Activated CD4-positive, alpha-beta T cell treated with anti-CD3 and anti-CD28 coated beads for 36 hours (primary cell): ENCODE measurements at regions not wholly inside any gene's neighbourhood (a gene's known extent, or its start where the extent isn't known, plus 50 kb on each side); places are given as distances from the start of the nearest gene placed in this dataset.

Experiments used
- ATAC-seq: fragments of 200-7000 bp; cut with Tn5 transposase; one replicate; pipeline ENCODE4 v1.10.0; 2021; ENCODE audit warnings: mild to moderate bottlenecking, moderate library complexity
- CTCF ChIA-PET: fragments of 350-600 bp; sonication (Branson Sonifier 250); formaldehyde crosslinking; loops from one replicate; lab custom pipeline; 2021; ENCODE audit warnings: antibody characterized with exemption; lab: Charles Lee
- POLR2A ChIA-PET: fragments of 350-600 bp; sonication (Branson Sonifier 250); formaldehyde crosslinking; loops from one replicate; lab custom pipeline; 2021; ENCODE audit warnings: antibody characterized with exemption, inconsistent platforms; lab: Charles Lee
- DNase-seq: peaks from one replicate; pipeline ENCODE4 v3.0.0-alpha.2; 2020
- H3K27ac Mint-ChIP-seq: one replicate; pipeline ENCODE4 v1.8.0; 2021; ENCODE audit warnings: mixed read lengths
- H3K27me3 Mint-ChIP-seq: one replicate; pipeline ENCODE4 v1.8.0; 2021; ENCODE audit warnings: mixed read lengths
- H3K36me3 Mint-ChIP-seq: one replicate; pipeline ENCODE4 v1.8.0; 2021; ENCODE audit warnings: low read depth, mixed read lengths
- H3K4me1 Mint-ChIP-seq: one replicate; pipeline ENCODE4 v1.8.0; 2021; ENCODE audit warnings: mixed read lengths
- H3K4me3 Mint-ChIP-seq: one replicate; pipeline ENCODE4 v1.8.0; 2021; ENCODE audit warnings: mild to moderate bottlenecking, moderate library complexity, mixed read lengths
- H3K9me3 Mint-ChIP-seq: one replicate; pipeline ENCODE4 v1.8.0; 2021; ENCODE audit warnings: low read depth, mixed read lengths
- intact Hi-C, 2 experiments: fragments of 100-400 bp; cut with DNase I in 1 of 2; cut with micrococcal nuclease in 1 of 2; formaldehyde crosslinking; loops; one replicate each; pipeline versions ENCODE4 v1.14.2 to v1.15.1; 2022 to 2024; cut with DNase I, micrococcal nuclease

DNA sequence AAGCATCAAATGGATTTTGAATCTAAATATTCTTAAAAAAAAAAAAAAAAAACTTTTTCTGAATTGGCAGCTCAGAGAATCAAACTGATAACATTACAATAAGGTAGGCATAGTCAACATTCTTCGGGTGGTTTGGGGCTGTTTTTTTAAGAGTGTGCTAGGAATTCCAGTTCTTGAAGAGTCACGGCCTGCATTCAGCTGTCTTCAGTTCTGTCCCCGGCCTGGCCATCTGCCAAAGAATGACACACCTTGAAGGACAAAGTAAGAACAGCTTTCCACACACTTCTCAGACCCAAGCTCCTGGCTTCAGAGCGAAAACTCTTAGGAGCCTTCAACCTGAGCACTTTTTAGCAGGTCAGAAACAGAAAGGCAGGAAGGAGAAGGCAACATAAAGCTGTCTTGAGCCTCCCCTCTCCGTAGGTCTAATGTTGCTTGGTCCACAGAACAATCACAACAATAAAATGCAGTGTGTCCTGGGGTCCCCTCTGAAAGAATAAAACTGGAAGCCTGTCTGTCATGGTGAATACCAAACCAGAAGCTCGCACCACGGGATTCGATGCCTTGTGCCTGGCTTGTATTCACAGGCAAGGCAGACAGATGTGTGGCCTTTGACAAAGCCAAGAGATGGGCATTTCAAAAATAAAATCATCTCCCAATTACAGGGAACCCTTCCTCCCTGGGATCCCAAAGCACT lies 524.4 kb upstream of the ZFHX3 start:
- peaks cover 5% of the 10 kb centered on the region for H3K27me3 Mint-ChIP-seq
- H3K4me3 Mint-ChIP-seq = no peak overlapping the region
- ATAC-seq (no peak), DNase-seq (no peak)
- no peaks in the 10 kb centered on the region for H3K36me3 Mint-ChIP-seq
- no peak overlapping the region for H3K27ac Mint-ChIP-seq
- intact Hi-C loops = no loop called here
- peaks cover 3% of the 10 kb centered on the region for H3K9me3 Mint-ChIP-seq
- POLR2A ChIA-PET = no interaction called here
- CTCF ChIA-PET = no interaction called here
- H3K4me1 Mint-ChIP-seq = no peaks in the 10 kb centered on the region

DNA sequence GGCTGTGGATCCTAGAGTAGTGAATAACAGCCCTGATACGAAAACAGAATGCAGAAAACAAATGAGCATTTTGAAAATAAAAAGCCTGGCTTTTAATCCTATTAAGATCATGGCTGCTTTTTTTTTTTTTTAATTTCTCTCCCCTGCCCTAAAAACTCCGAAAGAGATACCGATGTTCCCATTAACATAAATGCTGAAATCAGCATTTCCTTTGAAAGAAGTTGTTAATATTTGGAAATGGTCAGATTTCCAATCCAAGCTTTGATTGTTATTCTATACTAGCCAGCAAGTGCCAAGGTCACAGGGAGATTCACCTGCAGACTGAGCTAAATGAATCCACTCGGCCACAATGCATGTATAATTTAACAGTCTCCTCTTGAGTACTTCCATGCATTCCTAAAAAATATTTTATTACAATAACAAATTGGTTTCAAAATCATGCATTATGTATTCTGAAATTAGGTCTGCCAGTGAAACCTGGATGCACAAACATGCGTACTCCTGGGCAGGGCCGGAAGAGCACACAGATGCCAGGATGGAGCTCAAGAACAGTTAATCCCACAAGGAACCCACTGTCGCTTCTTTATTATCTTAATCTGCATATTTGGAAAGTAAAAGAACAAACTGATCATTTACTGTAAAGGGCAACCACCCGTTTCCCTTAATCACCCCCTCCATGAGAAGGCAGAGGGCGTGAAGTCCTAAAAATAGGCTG lies 521.5 kb upstream of the ZFHX3 start:
- H3K27ac Mint-ChIP-seq = no peak overlapping the region
- H3K9me3 Mint-ChIP-seq = peaks cover 3% of the 10 kb centered on the region
- H3K36me3 Mint-ChIP-seq = no peaks in the 10 kb centered on the region
- POLR2A ChIA-PET = no interaction called here
- intact Hi-C loops = no loop called here
- no peak for ATAC-seq
- peaks cover 4% of the 10 kb centered on the region for H3K27me3 Mint-ChIP-seq
- H3K4me1 Mint-ChIP-seq = no peaks in the 10 kb centered on the region
- no peak overlapping the region for H3K4me3 Mint-ChIP-seq
- DNase-seq = no peak
- CTCF ChIA-PET = no interaction called here

GRCh38 chr16:73568769-73569168 lies 520.8 kb upstream of the ZFHX3 start:
- intact Hi-C loops = no loop called here
- Mint-ChIP-seq H3K9me3 (peaks cover 3% of the 10 kb centered on the region), H3K4me3 (no peak overlapping the region), H3K36me3 (no peaks in the 10 kb centered on the region), H3K27me3 (peaks cover 7% of the 10 kb centered on the region), H3K4me1 (no peaks in the 10 kb centered on the region), H3K27ac (no peak overlapping the region)
- ATAC-seq (no peak), DNase-seq (no peak)
- ChIA-PET POLR2A (no interaction called here), CTCF (no interaction called here)

DNA sequence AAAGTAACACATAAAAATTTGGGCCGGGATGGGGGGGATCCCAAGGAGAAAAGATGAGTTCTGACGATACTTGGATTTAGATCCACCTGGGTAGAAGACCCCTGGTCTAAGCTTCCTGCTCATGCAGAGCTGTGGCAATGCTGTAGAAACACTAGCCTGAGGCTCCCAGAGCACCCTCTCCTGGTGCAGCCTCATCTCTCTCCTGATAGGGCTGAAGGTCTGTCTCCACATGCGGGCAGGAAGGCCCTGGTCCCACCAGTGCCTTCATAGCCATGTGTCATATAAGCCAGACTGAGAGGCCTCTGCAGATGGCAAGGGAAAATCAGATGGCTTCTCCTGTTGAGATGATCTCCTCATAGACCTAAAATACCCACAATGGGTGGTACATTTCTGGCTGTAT lies 518.0 kb upstream of the ZFHX3 start:
- H3K36me3 Mint-ChIP-seq = no peaks in the 10 kb centered on the region
- ATAC-seq = no peak
- POLR2A ChIA-PET = no interaction called here

GRCh38 chr16:73565263-73565662 lies 517.3 kb upstream of the ZFHX3 start:
- POLR2A ChIA-PET = no interaction called here
- no peak overlapping the region for H3K27ac Mint-ChIP-seq
- no peaks in the 10 kb centered on the region for H3K36me3 Mint-ChIP-seq
- intact Hi-C loops = no loop called here
- H3K27me3 Mint-ChIP-seq = peaks cover 7% of the 10 kb centered on the region
- CTCF ChIA-PET = no interaction called here
- no peak for DNase-seq
- peaks cover 3% of the 10 kb centered on the region for H3K9me3 Mint-ChIP-seq
- no peak overlapping the region for H3K4me3 Mint-ChIP-seq
- ATAC-seq = no peak
- H3K4me1 Mint-ChIP-seq = no peaks in the 10 kb centered on the region

More for the DNA sequence above, 518.0 kb upstream of the ZFHX3 start:
- Mint-ChIP-seq H3K4me3 (no peak overlapping the region), H3K4me1 (no peaks in the 10 kb centered on the region), H3K27me3 (peaks cover 7% of the 10 kb centered on the region), H3K9me3 (peaks cover 3% of the 10 kb centered on the region), H3K27ac (no peak overlapping the region)
- intact Hi-C loops = no loop called here
- CTCF ChIA-PET = interaction anchor here (0.6 kb wide), 1 partner anchor 636 kb away, joined by 3 read pairs; no protein-coding TSS in a partner anchor
- DNase-seq = no peak

DNA sequence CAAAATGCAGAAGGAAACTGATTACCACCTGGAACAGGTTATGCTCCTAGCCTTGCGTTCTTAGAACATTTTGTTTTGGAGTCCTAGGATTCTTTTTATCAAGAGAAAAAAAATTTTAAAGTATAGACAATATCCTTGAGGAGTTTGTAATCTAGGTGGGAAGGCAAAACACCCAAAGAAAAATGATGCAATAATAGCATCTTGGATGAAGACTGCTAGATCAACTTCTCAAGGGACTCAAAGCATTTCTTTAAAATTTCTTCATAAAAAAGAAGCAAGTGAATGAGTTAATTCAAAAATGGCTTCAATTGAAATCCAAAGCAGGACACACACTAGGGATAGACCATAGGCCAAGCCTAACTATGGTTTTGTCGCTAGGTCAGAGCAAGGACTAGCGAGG lies 515.8 kb upstream of the ZFHX3 start:
- ATAC-seq = no peak
- Mint-ChIP-seq H3K36me3 (no peaks in the 10 kb centered on the region), H3K27ac (no peak overlapping the region), H3K27me3 (peaks cover 7% of the 10 kb centered on the region), H3K4me1 (no peaks in the 10 kb centered on the region), H3K4me3 (no peak overlapping the region), H3K9me3 (peaks cover 3% of the 10 kb centered on the region)
- no peak for DNase-seq
- intact Hi-C loops = no loop called here
- CTCF ChIA-PET = no interaction called here
- POLR2A ChIA-PET = no interaction called here

DNA sequence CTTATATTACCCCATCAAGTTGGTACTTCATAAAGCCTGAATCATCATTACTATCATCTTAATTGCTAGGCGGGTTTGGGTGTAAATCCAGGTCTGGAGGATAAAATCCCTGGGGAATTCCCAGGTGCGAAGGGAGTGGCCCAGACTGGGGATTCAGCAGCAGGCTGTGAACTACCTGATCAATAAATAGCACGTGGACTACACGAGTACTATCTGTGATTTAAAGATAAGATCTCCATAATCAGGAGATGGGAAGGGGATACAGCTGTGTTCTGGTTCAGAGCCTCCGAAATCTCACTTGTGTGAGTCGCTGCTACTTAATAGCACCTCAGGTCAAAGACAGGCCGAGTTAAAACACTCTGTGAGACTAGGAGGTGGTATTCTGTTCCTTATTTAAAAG lies 512.6 kb upstream of the ZFHX3 start:
- peaks cover 4% of the 10 kb centered on the region for H3K27me3 Mint-ChIP-seq
- DNase-seq = no peak
- no peak overlapping the region for H3K27ac Mint-ChIP-seq
- ChIA-PET POLR2A (no interaction called here), CTCF (no interaction called here)
- intact Hi-C loops = no loop called here
- no peaks in the 10 kb centered on the region for H3K9me3 Mint-ChIP-seq
- H3K4me3 Mint-ChIP-seq = no peak overlapping the region
- no peaks in the 10 kb centered on the region for H3K36me3 Mint-ChIP-seq
- H3K4me1 Mint-ChIP-seq = no peaks in the 10 kb centered on the region
- ATAC-seq = no peak

DNA sequence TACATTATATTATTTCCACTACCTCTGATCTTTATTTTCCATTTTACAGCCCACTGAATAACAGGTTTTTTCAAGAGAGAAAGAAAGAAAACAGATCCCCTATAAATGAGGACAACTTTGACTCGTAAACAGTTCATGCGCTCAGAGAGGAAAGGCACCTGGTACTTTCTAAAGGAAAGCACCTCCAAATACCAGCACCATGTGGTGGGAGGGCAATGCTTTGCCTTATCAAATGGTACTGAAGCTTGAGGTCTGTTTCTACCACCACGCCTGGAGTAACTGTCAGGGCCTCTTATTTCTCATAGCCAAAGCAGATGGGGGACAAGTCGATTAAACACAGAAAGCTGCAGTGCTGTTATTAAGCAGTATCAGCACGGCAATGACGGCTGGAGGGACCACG lies 510.3 kb upstream of the ZFHX3 start:
- Mint-ChIP-seq H3K27ac (no peak overlapping the region), H3K4me3 (no peak overlapping the region), H3K27me3 (no peaks in the 10 kb centered on the region), H3K4me1 (no peaks in the 10 kb centered on the region), H3K9me3 (no peaks in the 10 kb centered on the region), H3K36me3 (no peaks in the 10 kb centered on the region)
- CTCF ChIA-PET = no interaction called here
- POLR2A ChIA-PET = no interaction called here
- no peak for DNase-seq
- no peak for ATAC-seq
- intact Hi-C loops = no loop called here

DNA sequence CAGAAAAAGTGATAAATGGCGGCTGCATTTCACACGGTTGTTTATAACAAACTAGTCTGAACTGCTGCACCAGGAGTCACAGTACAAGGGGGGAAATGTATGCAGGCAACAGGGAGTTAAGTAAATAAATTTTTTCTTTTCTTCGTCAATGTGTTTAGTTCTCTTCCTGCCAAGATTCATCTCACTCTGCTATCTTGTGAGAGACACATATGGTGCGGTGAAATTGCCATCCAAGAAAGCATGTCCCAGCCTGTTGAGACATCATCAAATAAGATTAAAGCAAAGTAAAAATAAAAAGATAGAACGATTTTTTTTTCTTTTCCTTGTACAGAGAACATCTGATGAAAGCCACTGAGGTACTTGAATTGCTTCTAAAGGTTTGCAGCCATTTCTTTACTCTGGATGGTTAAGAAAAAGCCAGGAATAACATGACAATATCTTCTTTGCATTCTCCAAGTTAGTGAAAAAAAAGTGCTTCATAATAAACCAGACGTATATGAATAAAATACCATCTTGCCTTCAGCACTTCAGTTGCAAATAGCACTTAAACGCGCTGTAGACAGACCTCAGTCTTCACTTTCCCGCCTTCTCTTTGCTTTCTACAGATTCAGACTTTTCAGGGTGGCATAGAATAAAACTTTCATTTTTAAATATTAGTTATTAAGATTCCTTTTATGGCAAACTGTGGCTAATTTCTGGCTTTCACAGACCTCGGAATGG lies 506.2 kb upstream of the ZFHX3 start:
- H3K27me3 Mint-ChIP-seq = peaks cover 8% of the 10 kb centered on the region
- no peaks in the 10 kb centered on the region for H3K4me1 Mint-ChIP-seq
- DNase-seq = no peak
- ChIA-PET CTCF (no interaction called here), POLR2A (no interaction called here)
- H3K36me3 Mint-ChIP-seq = no peaks in the 10 kb centered on the region
- intact Hi-C loops = no loop called here
- H3K9me3 Mint-ChIP-seq = no peaks in the 10 kb centered on the region
- H3K27ac Mint-ChIP-seq = no peak overlapping the region
- ATAC-seq = no peak
- no peak overlapping the region for H3K4me3 Mint-ChIP-seq

- no peaks in the 10 kb centered on the region for H3K9me3 Mint-ChIP-seq
- no peak for ATAC-seq
- H3K4me3 Mint-ChIP-seq = no peak overlapping the region
- POLR2A ChIA-PET = no interaction called here
- DNase-seq = no peak
- intact Hi-C loops = no loop called here
- CTCF ChIA-PET = interaction anchor here (0.6 kb wide), 1 partner anchor 20 kb away, joined by 3 read pairs; no protein-coding TSS in a partner anchor
- H3K4me1 Mint-ChIP-seq = no peaks in the 10 kb centered on the region
- H3K36me3 Mint-ChIP-seq = no peaks in the 10 kb centered on the region
- peaks cover 25% of the 10 kb centered on the region for H3K27me3 Mint-ChIP-seq
- H3K27ac Mint-ChIP-seq = no peak overlapping the region
Observed at GRCh38 chr16:73549984-73550631, 502.2 kb upstream of the ZFHX3 start.

DNA sequence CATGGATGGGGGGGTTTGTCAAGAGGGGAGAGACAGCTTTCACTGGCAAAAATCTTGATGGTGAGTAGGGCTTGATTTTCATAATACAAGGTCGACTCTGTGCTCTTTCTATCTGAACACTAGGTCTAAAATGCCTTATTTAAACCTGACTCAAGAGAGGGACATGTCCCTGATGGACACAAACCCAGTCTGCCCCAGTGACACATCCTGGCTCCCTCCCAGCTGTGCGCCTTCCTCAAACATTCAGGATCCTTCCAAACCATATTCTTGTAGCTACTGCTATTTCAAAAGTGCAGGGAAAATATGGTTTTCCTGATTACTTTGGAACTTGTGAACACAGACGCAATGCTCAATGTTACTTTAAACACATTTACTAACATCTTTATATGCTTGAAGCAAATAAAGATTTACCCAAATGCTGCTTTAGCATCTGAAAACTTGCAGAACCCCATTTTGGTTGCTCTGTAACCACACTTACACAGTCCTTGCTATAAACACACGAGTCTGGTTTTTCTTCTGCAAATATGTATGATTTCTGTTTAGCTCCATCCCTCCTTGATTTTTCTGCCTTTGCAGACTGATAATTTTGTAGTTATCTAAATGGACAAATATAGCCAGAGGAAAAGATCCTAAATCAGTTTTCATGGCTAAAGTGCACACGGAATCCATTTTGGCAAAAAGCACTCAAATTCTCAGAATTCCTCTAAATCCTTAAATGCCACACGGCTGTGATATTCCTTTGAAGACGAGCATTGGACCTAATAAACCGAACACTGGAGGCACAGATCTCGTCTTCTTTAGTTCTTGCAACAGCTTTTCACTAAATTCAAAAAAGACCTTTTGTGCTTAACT lies 499.9 kb upstream of the ZFHX3 start:
- H3K36me3 Mint-ChIP-seq = no peaks in the 10 kb centered on the region
- ATAC-seq (no peak), DNase-seq (no peak)
- ChIA-PET POLR2A (no interaction called here), CTCF (interaction anchor here (0.6 kb wide), 1 partner anchor 105 kb away, joined by 3 read pairs; no protein-coding TSS in a partner anchor)
- intact Hi-C loops = no loop called here
- H3K9me3 Mint-ChIP-seq = no peaks in the 10 kb centered on the region
- H3K27ac Mint-ChIP-seq = no peak overlapping the region
- H3K4me1 Mint-ChIP-seq = no peaks in the 10 kb centered on the region
- peaks cover 41% of the 10 kb centered on the region for H3K27me3 Mint-ChIP-seq
- no peak overlapping the region for H3K4me3 Mint-ChIP-seq
